SK-N-SH (cell line): ENCODE measurements at regions not wholly inside any gene's neighbourhood (a gene's known extent, or its start where the extent isn't known, plus 50 kb on each side); places are given as distances from the start of the nearest gene placed in this dataset.

ENCODE experiments used
- CTCF ChIA-PET: fragments of 300-600, 350-600 bp; formaldehyde crosslinking; extraction: SDS; loops from one replicate; lab custom pipeline; 2021; lab: Yijun Ruan, JAX
- POLR2A ChIA-PET: fragments of 350-600 bp; sonication (Branson Sonifier 250); formaldehyde crosslinking; extraction: SDS; loops from one replicate; lab custom pipeline; 2020; ENCODE audit warnings: antibody characterized with exemption, inconsistent platforms; lab: Yijun Ruan, JAX
- DNase-seq: peaks from one replicate; pipeline ENCODE4 v3.0.0; 2012
- H2AFZ ChIP-seq: fragments of 200-600 bp; sonication (generic); 2 replicates; pipeline ENCODE4 v1.8.1; 2016; ENCODE audit warnings: antibody characterized with exemption, mild to moderate bottlenecking, low read depth
- H3F3A ChIP-seq: fragments of 200-600 bp; sonication (generic); replicated peaks from 2 replicates; pipeline ENCODE3; 2016; ENCODE audit warnings: antibody characterized with exemption, mild to moderate bottlenecking; ENCODE audit not compliant: insufficient read depth
- H3K27ac ChIP-seq, 2 experiments: fragments of 200-500 bp in 1 of 2; fragments of 200-600 bp in 1 of 2; sonication (Bioruptor generic) in 1 of 2; sonication (generic), shearing (Covaris generic) in 1 of 2; 2 replicates each; pipeline versions ENCODE4 v1.5.1 to v1.6.1; 2014 to 2016; ENCODE audit warnings: low read depth in 2 of 2, inconsistent platforms in 1 of 2, low read length in 1 of 2, mild to moderate bottlenecking in 1 of 2, mixed read lengths in 1 of 2
- H3K27me3 ChIP-seq: fragments of 200-600 bp; sonication (generic), shearing (Covaris generic); 2 replicates; pipeline ENCODE4 v1.6.1; 2016; ENCODE audit warnings: mixed run types; ENCODE audit not compliant: insufficient read depth
- H3K36me3 ChIP-seq, 2 experiments: fragments of 200-500 bp in 1 of 2; fragments of 200-600 bp in 1 of 2; sonication (Bioruptor generic) in 1 of 2; sonication (generic) in 1 of 2; replicated peaks in 1 of 2; 2 replicates each; pipeline versions ENCODE3 to v1.5.1; 2014 to 2016; ENCODE audit warnings: low read length in 1 of 2, mild to moderate bottlenecking in 1 of 2; ENCODE audit not compliant: insufficient read depth in 2 of 2, control insufficient read depth in 1 of 2
- H3K4me1 ChIP-seq, 2 experiments: fragments of 200-500 bp in 1 of 2; fragments of 200-600 bp in 1 of 2; sonication (Bioruptor generic) in 1 of 2; sonication (generic), shearing (Covaris generic) in 1 of 2; 2 replicates each; pipeline versions ENCODE4 v1.5.1 to v1.6.1; 2014 to 2016; ENCODE audit warnings: low read depth in 1 of 2, low read length in 1 of 2, mixed run types in 1 of 2; ENCODE audit not compliant: insufficient read depth in 2 of 2, control insufficient read depth in 1 of 2
- H3K4me2 ChIP-seq: fragments of 200-600 bp; sonication (generic), shearing (Covaris generic); 2 replicates; pipeline ENCODE4 v1.6.1; 2017; ENCODE audit warnings: mixed run types
- H3K4me3 ChIP-seq, 2 experiments: fragments of 200-500 bp in 1 of 2; fragments of 200-600 bp in 1 of 2; sonication (Bioruptor generic) in 1 of 2; sonication (generic), shearing (Covaris generic) in 1 of 2; 2 replicates each; pipeline versions ENCODE4 v1.5.1 to v1.8.1; 2014 to 2016; ENCODE audit warnings: low read depth in 2 of 2, inconsistent platforms in 1 of 2, low read length in 1 of 2, mild to moderate bottlenecking in 1 of 2, mixed read lengths in 1 of 2, moderate library complexity in 1 of 2
- H3K79me2 ChIP-seq: fragments of 200-600 bp; sonication (generic); 2 replicates; pipeline ENCODE4 v1.8.1; 2017; ENCODE audit warnings: mild to moderate bottlenecking; ENCODE audit not compliant: insufficient read depth
- H3K9ac ChIP-seq: fragments of 200-600 bp; sonication (generic); 2 replicates; pipeline ENCODE4 v1.6.1; 2017; ENCODE audit warnings: mixed run types
- H3K9me2 ChIP-seq: fragments of 200-600 bp; sonication (generic); 2 replicates; pipeline ENCODE4 v1.6.1; 2017; ENCODE audit warnings: mixed run types
- H3K9me3 ChIP-seq: fragments of 200-600 bp; sonication (generic); 2 replicates; pipeline ENCODE4 v1.6.1; 2017; ENCODE audit warnings: mixed run types, mild to moderate bottlenecking, moderate library complexity
- H4K20me1 ChIP-seq: fragments of 200-600 bp; sonication (generic); 2 replicates; pipeline ENCODE4 v1.6.1; 2017; ENCODE audit warnings: mild to moderate bottlenecking, mixed run types; ENCODE audit not compliant: insufficient read depth
- CTCF ChIP-seq: fragments of 200-600 bp; sonication (generic); IDR thresholded peaks from 2 replicates; pipeline ENCODE4 v1.6.1; 2017; ENCODE audit warnings: antibody characterized with exemption, mild to moderate bottlenecking, moderate library complexity
- ELF1 ChIP-seq: IDR thresholded peaks from 2 replicates; pipeline ENCODE4 v1.4.0; 2012
- EZH2phosphoT487 ChIP-seq: fragments of 200-600 bp; sonication (generic); IDR thresholded peaks from 2 replicates; pipeline ENCODE4 v1.6.1; 2017; ENCODE audit warnings: low read depth, mixed run types, mild to moderate bottlenecking, antibody characterized with exemption, moderate library complexity, borderline replicate concordance
- FOXM1 ChIP-seq: IDR thresholded peaks from 2 replicates; pipeline ENCODE4 v1.4.0; 2012; ENCODE audit warnings: low read depth, mild to moderate bottlenecking
- GATA2 ChIP-seq: sonication (generic); formaldehyde crosslinking; IDR thresholded peaks from 2 replicates; pipeline ENCODE4 v1.5.0; 2020; ENCODE audit warnings: mild to moderate bottlenecking, missing genetic modification reagents
- JUND ChIP-seq: IDR thresholded peaks from 2 replicates; pipeline ENCODE4 v1.4.0; 2012
- MAX ChIP-seq: IDR thresholded peaks from 2 replicates; pipeline ENCODE4 v1.4.0; 2012; ENCODE audit warnings: low read depth
- MEF2A ChIP-seq: IDR thresholded peaks from 2 replicates; pipeline ENCODE4 v1.4.0; 2012; ENCODE audit warnings: low read depth, borderline replicate concordance
- MXI1 ChIP-seq: IDR thresholded peaks from 2 replicates; pipeline ENCODE4 v1.6.1; 2012; ENCODE audit warnings: mild to moderate bottlenecking, low read depth, low read length, improper control_type of control experiment
- NFIC ChIP-seq: IDR thresholded peaks from 2 replicates; pipeline ENCODE4 v1.4.0; 2012; ENCODE audit warnings: borderline replicate concordance
- POLR2AphosphoS5 ChIP-seq: IDR thresholded peaks from 2 replicates; pipeline ENCODE4 v1.6.1; 2012; ENCODE audit warnings: low read depth, low read length
- RCOR1 ChIP-seq: fragments of 150-350 bp; IDR thresholded peaks from 2 replicates; pipeline ENCODE4 v1.6.1; 2017; ENCODE audit warnings: antibody characterized with exemption, low read length
- REST ChIP-seq: IDR thresholded peaks from 2 replicates; pipeline ENCODE4 v1.6.1; 2012; ENCODE audit warnings: mild to moderate bottlenecking, low read depth, low read length, moderate library complexity
- RFX5 ChIP-seq: IDR thresholded peaks from 2 replicates; pipeline ENCODE4 v1.6.1; 2012; ENCODE audit warnings: mild to moderate bottlenecking, improper control_type of control experiment, low read length
- RXRA ChIP-seq: IDR thresholded peaks from 2 replicates; pipeline ENCODE4 v1.4.0; 2012; ENCODE audit warnings: low read depth, mild to moderate bottlenecking, borderline replicate concordance
- TCF12 ChIP-seq: IDR thresholded peaks from 2 replicates; pipeline ENCODE4 v1.4.0; 2012
- ZBTB33 ChIP-seq: IDR thresholded peaks from 2 replicates; pipeline ENCODE4 v1.4.0; 2012; ENCODE audit warnings: low read depth, borderline replicate concordance
- whole genome bisulfite sequencing: methylation state at CpG from one replicate; pipeline ENCODE4 v1.1.6; 2017; ENCODE audit warnings: low lambda C conversion rate; 5-methylcytosine and 5-hydroxymethylcytosine counted together
- TF ChIP-seq, protein P1 (sequence below): IDR thresholded peaks from 2 replicates; pipeline ENCODE4 v1.4.0; 2012; ENCODE audit warnings: low read depth, borderline replicate concordance

GRCh38 chrX:63475200-63475599, 124.1 kb upstream of the SPIN4 start:
- no peaks in the 10 kb centered on the region; the same call in 1 of the 2 replicates for H3K79me2 ChIP-seq
- no peak overlapping the region for H2AFZ ChIP-seq
- peaks cover 3% of the 10 kb centered on the region; the same call in 1 of the 2 replicates for H3K9me3 ChIP-seq
- ChIA-PET CTCF (no interaction called here), POLR2A (no interaction called here)
- H3K4me3 ChIP-seq: no peak overlapping the region
- H3K9me2 ChIP-seq: no peaks in the 10 kb centered on the region
- no peaks in the 10 kb centered on the region for H3K4me1 ChIP-seq
- 40% methylated on average over 1 of the region's 1 CpG for WGBS
- no peak overlapping the region for H3K27ac ChIP-seq
- no peak overlapping the region for H3K4me2 ChIP-seq
- no peak overlapping the region for H3K9ac ChIP-seq
- DNase-seq: no peak
- no peak for TF ChIP-seq RXRA
- TF ChIP-seq CTCF: no peak
- no peak for TF ChIP-seq MXI1
- TF ChIP-seq ZBTB33: no peak
- no peak for TF ChIP-seq EZH2phosphoT487
- TF ChIP-seq, protein P1, sequence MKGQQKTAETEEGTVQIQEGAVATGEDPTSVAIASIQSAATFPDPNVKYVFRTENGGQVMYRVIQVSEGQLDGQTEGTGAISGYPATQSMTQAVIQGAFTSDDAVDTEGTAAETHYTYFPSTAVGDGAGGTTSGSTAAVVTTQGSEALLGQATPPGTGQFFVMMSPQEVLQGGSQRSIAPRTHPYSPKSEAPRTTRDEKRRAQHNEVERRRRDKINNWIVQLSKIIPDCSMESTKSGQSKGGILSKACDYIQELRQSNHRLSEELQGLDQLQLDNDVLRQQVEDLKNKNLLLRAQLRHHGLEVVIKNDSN: no peak
- TF ChIP-seq MEF2A: no peak
- TF ChIP-seq JUND: no peak
- no peak for TF ChIP-seq POLR2AphosphoS5
- no peak for TF ChIP-seq ELF1
- no peak for TF ChIP-seq NFIC
- no peak for TF ChIP-seq RCOR1
- TF ChIP-seq GATA2: no peak
- no peak for TF ChIP-seq FOXM1
- TF ChIP-seq REST: no peak
- TF ChIP-seq TCF12: no peak
- TF ChIP-seq MAX: no peak
- TF ChIP-seq RFX5: no peak
- no peaks in the 10 kb centered on the region for H4K20me1 ChIP-seq
- H3K27me3 ChIP-seq: no peaks in the 10 kb centered on the region
- no peaks in the 10 kb centered on the region for H3F3A ChIP-seq
- no peaks in the 10 kb centered on the region for H3K36me3 ChIP-seq
